Endodermal cell (in vitro differentiated cells): ENCODE measurements at regions not wholly inside any gene's neighbourhood (a gene's known extent, or its start where the extent isn't known, plus 50 kb on each side); places are given as distances from the start of the nearest gene placed in this dataset.

ENCODE experiments used
- DNase-seq: peaks from one replicate; pipeline ENCODE4 v3.0.0-alpha.2; 2017
- H3K27ac ChIP-seq: 2 replicates; pipeline ENCODE4 v1.5.1; 2013; ENCODE audit warnings: mild to moderate bottlenecking, low read depth, low read length, moderate library complexity
- H3K27me3 ChIP-seq: 2 replicates; pipeline ENCODE4 v1.6.1; 2013; ENCODE audit warnings: mild to moderate bottlenecking, low read length, moderate library complexity; ENCODE audit not compliant: insufficient read depth, control insufficient read depth, poor library complexity, severe bottlenecking
- H3K36me3 ChIP-seq: 2 replicates; pipeline ENCODE4 v1.7.0; 2013; ENCODE audit warnings: mild to moderate bottlenecking, low read length, moderate library complexity; ENCODE audit not compliant: control insufficient read depth, insufficient read depth
- H3K4me1 ChIP-seq: one replicate; pipeline ENCODE4 v1.7.0; 2013; ENCODE audit warnings: low read length; ENCODE audit not compliant: control insufficient read depth, insufficient read depth
- H3K4me3 ChIP-seq: 2 replicates; pipeline ENCODE4 v1.5.1; 2013; ENCODE audit warnings: mild to moderate bottlenecking, low read length, moderate library complexity
- H3K9ac ChIP-seq: 2 replicates; pipeline ENCODE4 v1.6.1; 2013; ENCODE audit warnings: mild to moderate bottlenecking, low read length, moderate library complexity; ENCODE audit not compliant: poor library complexity, severe bottlenecking; ENCODE audit errors: extremely low read depth
- H3K9me3 ChIP-seq: 2 replicates; pipeline ENCODE4 v1.6.1; 2013; ENCODE audit warnings: mild to moderate bottlenecking, low read length, moderate library complexity; ENCODE audit not compliant: control insufficient read depth
- H3K27ac Mint-ChIP-seq: 2 replicates; pipeline ENCODE4 v1.8.0; 2020; ENCODE audit warnings: mixed read lengths
- H3K27me3 Mint-ChIP-seq: 2 replicates; pipeline ENCODE4 v1.8.0; 2021; ENCODE audit warnings: mild to moderate bottlenecking, mixed read lengths; ENCODE audit not compliant: insufficient read depth
- H3K36me3 Mint-ChIP-seq: 2 replicates; pipeline ENCODE4 v1.8.0; 2020; ENCODE audit warnings: low read depth, mixed read lengths
- H3K4me1 Mint-ChIP-seq: 2 replicates; pipeline ENCODE4 v1.8.0; 2020; ENCODE audit warnings: mixed read lengths
- H3K4me3 Mint-ChIP-seq: 2 replicates; pipeline ENCODE4 v1.8.0; 2020; ENCODE audit warnings: mild to moderate bottlenecking, moderate library complexity, mixed read lengths
- H3K9me3 Mint-ChIP-seq: 2 replicates; pipeline ENCODE4 v1.8.0; 2020; ENCODE audit warnings: mild to moderate bottlenecking, mixed read lengths
- WGBS, 2 experiments: methylation state at CpG; one replicate each; pipeline versions ENCODE4 v1.1.5 to v1.1.7; 2013; ENCODE audit warnings: missing lambda C conversion rate in 2 of 2, mixed read lengths in 1 of 2; ENCODE audit not compliant: insufficient coverage in 1 of 2, insufficient read length in 1 of 2; 5-methylcytosine and 5-hydroxymethylcytosine counted together
- TF ChIP-seq, protein P1 (sequence below): fragments of 200-600 bp; sonication (generic); conservative IDR thresholded peaks from 2 replicates; pipeline ENCODE4 v1.5.0; 2021; ENCODE audit warnings: antibody characterized with exemption, mild to moderate bottlenecking

DNA sequence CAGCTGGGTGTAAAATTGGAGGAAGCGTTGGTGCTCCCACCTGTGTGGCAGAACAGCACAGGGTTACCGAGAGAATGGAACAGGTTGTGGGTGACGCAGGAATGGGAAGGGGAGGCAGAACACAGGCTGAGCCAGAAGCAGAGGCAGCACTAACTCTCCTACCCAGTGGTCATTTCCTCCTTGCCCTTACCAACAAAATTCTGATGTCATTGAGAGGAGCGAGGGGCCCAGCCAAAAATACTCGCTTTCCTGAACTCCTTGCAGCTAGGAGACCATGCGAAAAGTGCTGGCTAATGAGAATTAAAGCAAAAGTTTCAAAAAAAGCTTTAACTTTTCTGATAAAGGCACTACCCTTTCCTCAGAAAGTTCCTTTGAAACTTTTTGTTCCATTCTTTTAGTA is 54.4 kb upstream of the HMGA2 start:
- TF ChIP-seq, protein P1, sequence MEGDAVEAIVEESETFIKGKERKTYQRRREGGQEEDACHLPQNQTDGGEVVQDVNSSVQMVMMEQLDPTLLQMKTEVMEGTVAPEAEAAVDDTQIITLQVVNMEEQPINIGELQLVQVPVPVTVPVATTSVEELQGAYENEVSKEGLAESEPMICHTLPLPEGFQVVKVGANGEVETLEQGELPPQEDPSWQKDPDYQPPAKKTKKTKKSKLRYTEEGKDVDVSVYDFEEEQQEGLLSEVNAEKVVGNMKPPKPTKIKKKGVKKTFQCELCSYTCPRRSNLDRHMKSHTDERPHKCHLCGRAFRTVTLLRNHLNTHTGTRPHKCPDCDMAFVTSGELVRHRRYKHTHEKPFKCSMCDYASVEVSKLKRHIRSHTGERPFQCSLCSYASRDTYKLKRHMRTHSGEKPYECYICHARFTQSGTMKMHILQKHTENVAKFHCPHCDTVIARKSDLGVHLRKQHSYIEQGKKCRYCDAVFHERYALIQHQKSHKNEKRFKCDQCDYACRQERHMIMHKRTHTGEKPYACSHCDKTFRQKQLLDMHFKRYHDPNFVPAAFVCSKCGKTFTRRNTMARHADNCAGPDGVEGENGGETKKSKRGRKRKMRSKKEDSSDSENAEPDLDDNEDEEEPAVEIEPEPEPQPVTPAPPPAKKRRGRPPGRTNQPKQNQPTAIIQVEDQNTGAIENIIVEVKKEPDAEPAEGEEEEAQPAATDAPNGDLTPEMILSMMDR: no peak
- H3K27me3 ChIP-seq: no peaks in the 10 kb centered on the region

More for the DNA sequence above, 54.4 kb upstream of the HMGA2 start:
- 94% methylated on average over 6 of the region's 6 CpGs for WGBS, 2 experiments
- H3K9ac ChIP-seq: no peak overlapping the region
- no peak for DNase-seq
- Mint-ChIP-seq H3K4me1 (peaks cover 12% of the 10 kb centered on the region), H3K27ac (no peak overlapping the region), H3K36me3 (no peaks in the 10 kb centered on the region), H3K9me3 (no peaks in the 10 kb centered on the region), H3K27me3 (peaks cover 9% of the 10 kb centered on the region), H3K4me3 (no peak overlapping the region)
- H3K4me3 ChIP-seq: no peak overlapping the region
- H3K4me1 ChIP-seq: no peaks in the 10 kb centered on the region
- no peaks in the 10 kb centered on the region for H3K36me3 ChIP-seq
- peaks cover 3% of the 10 kb centered on the region for H3K9me3 ChIP-seq
- no peak overlapping the region for H3K27ac ChIP-seq
